DOHH2 (cell line): ENCODE measurements at regions not wholly inside any gene's neighbourhood (a gene's known extent, or its start where the extent isn't known, plus 50 kb on each side); places are given as distances from the start of the nearest gene placed in this dataset.

Experiments
- EZH2phosphoT487 ChIP-seq: fragments of 200-600 bp; sonication (generic); IDR thresholded peaks from 2 replicates; pipeline ENCODE4 v1.6.1; 2017; ENCODE audit warnings: borderline replicate concordance, mild to moderate bottlenecking, antibody characterized with exemption, low read length, moderate library complexity, mixed read lengths
- TF ChIP-seq, protein P1 (sequence below): fragments of 200-600 bp; sonication (generic); IDR thresholded peaks from one replicate; pipeline ENCODE4 v1.5.1; 2014; ENCODE audit warnings: antibody characterized with exemption, mild to moderate bottlenecking, low read depth, low read length; ENCODE audit not compliant: poor library complexity, severe bottlenecking

DNA sequence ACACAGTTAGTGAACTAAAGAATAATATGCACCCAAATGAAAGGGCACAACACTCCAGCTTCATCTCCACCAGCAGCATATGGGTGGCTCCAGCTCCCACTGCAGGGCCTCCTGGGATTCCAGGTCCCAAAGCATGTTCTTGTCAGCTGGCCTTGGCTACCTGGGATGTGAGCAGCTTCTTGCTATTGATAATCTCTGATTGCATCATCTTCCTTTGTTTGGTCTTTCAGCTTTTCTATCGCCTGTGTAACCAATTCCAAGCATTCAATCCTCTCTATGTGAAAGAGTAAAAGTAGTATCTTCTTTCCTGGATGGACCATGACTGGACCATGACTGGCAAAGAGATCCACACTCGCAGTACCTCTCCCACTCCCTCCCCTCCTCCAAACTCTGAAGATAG is 333.9 kb upstream of the GLI3 start:
- TF ChIP-seq, protein P1, sequence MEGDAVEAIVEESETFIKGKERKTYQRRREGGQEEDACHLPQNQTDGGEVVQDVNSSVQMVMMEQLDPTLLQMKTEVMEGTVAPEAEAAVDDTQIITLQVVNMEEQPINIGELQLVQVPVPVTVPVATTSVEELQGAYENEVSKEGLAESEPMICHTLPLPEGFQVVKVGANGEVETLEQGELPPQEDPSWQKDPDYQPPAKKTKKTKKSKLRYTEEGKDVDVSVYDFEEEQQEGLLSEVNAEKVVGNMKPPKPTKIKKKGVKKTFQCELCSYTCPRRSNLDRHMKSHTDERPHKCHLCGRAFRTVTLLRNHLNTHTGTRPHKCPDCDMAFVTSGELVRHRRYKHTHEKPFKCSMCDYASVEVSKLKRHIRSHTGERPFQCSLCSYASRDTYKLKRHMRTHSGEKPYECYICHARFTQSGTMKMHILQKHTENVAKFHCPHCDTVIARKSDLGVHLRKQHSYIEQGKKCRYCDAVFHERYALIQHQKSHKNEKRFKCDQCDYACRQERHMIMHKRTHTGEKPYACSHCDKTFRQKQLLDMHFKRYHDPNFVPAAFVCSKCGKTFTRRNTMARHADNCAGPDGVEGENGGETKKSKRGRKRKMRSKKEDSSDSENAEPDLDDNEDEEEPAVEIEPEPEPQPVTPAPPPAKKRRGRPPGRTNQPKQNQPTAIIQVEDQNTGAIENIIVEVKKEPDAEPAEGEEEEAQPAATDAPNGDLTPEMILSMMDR: no peak
- TF ChIP-seq EZH2phosphoT487: no peak
